K562 (cell line): ENCODE measurements at regions not wholly inside any gene's neighbourhood (a gene's known extent, or its start where the extent isn't known, plus 50 kb on each side); places are given as distances from the start of the nearest gene placed in this dataset.

Experiments
- ATAC-seq: fragments of 200-7000 bp; cut with Tn5 transposase; 3 replicates; pipeline ENCODE4 v1.9.1; 2020; ENCODE audit warnings: moderate library complexity
- BruUV-seq: library from RNA; stranded (reverse); fragments of 400-500 nt; replicated peaks from 2 replicates; lab custom pipeline; 2021; lab: Mats Ljungman, UMichigan
- CTCF ChIA-PET: fragments of 300-600 bp; formaldehyde crosslinking; extraction: SDS; loops from one replicate; lab custom pipeline; 2021; ENCODE audit warnings: low intra/inter-chr PET ratio; lab: Yijun Ruan, JAX
- POLR2A ChIA-PET: fragments of 300-600, 350-650 bp; sonication (Branson Sonifier 250); formaldehyde crosslinking; extraction: SDS; loops from one replicate; lab custom pipeline; 2021; ENCODE audit warnings: antibody characterized with exemption, inconsistent platforms; lab: Yijun Ruan, JAX
- DNase-seq, 4 experiments: peaks; one replicate each; pipeline versions ENCODE4 v3.0.0 to v3.0.0-alpha.2; 2011 to 2018; ENCODE audit warnings: low spot score in 3 of 4, mixed read lengths in 3 of 4; ENCODE audit errors: extremely low read depth in 1 of 4
- FAIRE-seq: peaks from 2 replicates; lab custom pipeline; 2011; peaks lifted over from hg19 to GRCh38; lab: Jason Lieb, UNC
- H2AFZ ChIP-seq: 2 replicates; pipeline ENCODE4 v1.6.0; 2011; ENCODE audit warnings: low read depth, low read length, control low read depth, inconsistent platforms
- H3K27ac ChIP-seq: fragments of 200-600 bp; 3 replicates; pipeline ENCODE4 v1.8.0; 2011; ENCODE audit warnings: low read depth, mild to moderate bottlenecking, control low read depth, inconsistent platforms, low read length, moderate library complexity, mixed read lengths; ENCODE audit errors: extremely low read depth
- H3K27me3 ChIP-seq, 2 experiments: fragments of 300-600 bp in 1 of 2; 2 replicates in 1 of 2; 3 replicates in 1 of 2; pipeline versions ENCODE4 v1.6.0 to v1.8.0; 2011; ENCODE audit warnings: inconsistent platforms in 2 of 2, low read length in 2 of 2, mild to moderate bottlenecking in 1 of 2, mixed read lengths in 1 of 2, moderate library complexity in 1 of 2; ENCODE audit not compliant: control insufficient read depth in 2 of 2, insufficient read depth in 2 of 2
- H3K36me3 ChIP-seq: fragments of 300-600 bp; 3 replicates; pipeline ENCODE4 v1.8.0; 2011; ENCODE audit warnings: mild to moderate bottlenecking, low read length, inconsistent platforms; ENCODE audit not compliant: control insufficient read depth, insufficient read depth
- H3K4me1 ChIP-seq, 2 experiments: fragments of 200-600 bp in 1 of 2; replicated peaks in 1 of 2; 2 replicates in 1 of 2; 3 replicates in 1 of 2; pipeline versions ENCODE4 v1.5.1 to v1.8.0; 2011; ENCODE audit warnings: inconsistent platforms in 2 of 2, low read length in 2 of 2, mild to moderate bottlenecking in 1 of 2, mixed read lengths in 1 of 2, moderate library complexity in 1 of 2; ENCODE audit not compliant: control insufficient read depth in 2 of 2, insufficient read depth in 2 of 2
- H3K4me2 ChIP-seq: 2 replicates; pipeline ENCODE4 v1.6.1; 2011; ENCODE audit warnings: low read length, control low read depth, inconsistent platforms, mixed read lengths; ENCODE audit not compliant: insufficient read depth
- H3K4me3 ChIP-seq: fragments of 200-600 bp; sonication (generic), shearing (Covaris generic); 2 replicates; pipeline ENCODE4 v1.5.1; 2016; ENCODE audit warnings: control low read depth, inconsistent platforms
- H3K79me2 ChIP-seq: fragments of 200-600 bp; 3 replicates; pipeline ENCODE4 v1.8.0; 2011; ENCODE audit warnings: low read length, inconsistent platforms; ENCODE audit not compliant: control insufficient read depth, insufficient read depth
- H3K9ac ChIP-seq, 2 experiments: 2 replicates each; pipeline versions ENCODE4 v1.6.0 to v1.6.1; 2011; ENCODE audit warnings: low read depth in 2 of 2, low read length in 2 of 2, control low read depth in 1 of 2, inconsistent platforms in 1 of 2, mild to moderate bottlenecking in 1 of 2, mixed read lengths in 1 of 2; ENCODE audit not compliant: insufficient read depth in 1 of 2
- H3K9me1 ChIP-seq: one replicate; pipeline ENCODE4 v1.6.0; 2011; ENCODE audit warnings: inconsistent platforms, mild to moderate bottlenecking, low read length, moderate library complexity; ENCODE audit not compliant: control insufficient read depth, insufficient read depth
- H3K9me3 ChIP-seq: replicated peaks from 2 replicates; pipeline ENCODE4 v1.5.1; 2011; ENCODE audit warnings: low read depth, low read length, inconsistent platforms; ENCODE audit not compliant: control insufficient read depth, insufficient read depth
- H4K20me1 ChIP-seq: replicated peaks from 2 replicates; pipeline ENCODE4 v1.6.1; 2011; ENCODE audit warnings: low read length, inconsistent platforms, mixed read lengths; ENCODE audit not compliant: control insufficient read depth, insufficient read depth
- BDP1 ChIP-seq: IDR thresholded peaks from 3 replicates; pipeline ENCODE4 v1.6.1; 2011; ENCODE audit not compliant: insufficient read length, insufficient read depth
- BMI1 ChIP-seq: fragments of 150-350 bp; IDR thresholded peaks from 2 replicates; pipeline ENCODE4 v1.6.1; 2014; ENCODE audit warnings: low read length
- C11orf30 ChIP-seq: fragments of 450-650 bp; IDR thresholded peaks from 2 replicates; pipeline ENCODE4 v1.6.1; 2016; ENCODE audit warnings: low read depth, mild to moderate bottlenecking
- IFI16 ChIP-seq: fragments of 250-450 bp; sonication (Bioruptor Pico); IDR thresholded peaks from 2 replicates; pipeline ENCODE4 v2.1.2; 2022; ENCODE audit warnings: mild to moderate bottlenecking, inconsistent platforms
- MAFK ChIP-seq: IDR thresholded peaks from 2 replicates; pipeline ENCODE4 v1.6.1; 2011; ENCODE audit warnings: low read length, improper control_type of control experiment
- MXD1 ChIP-seq: fragments of 250-450 bp; sonication (Bioruptor Pico); IDR thresholded peaks from 2 replicates; pipeline ENCODE4 v1.8.0; 2021; ENCODE audit warnings: borderline replicate concordance, mild to moderate bottlenecking, moderate library complexity; ENCODE audit not compliant: poor library complexity, severe bottlenecking
- ZNF140 ChIP-seq: fragments of 250-450 bp; sonication (Bioruptor Pico); IDR thresholded peaks from 2 replicates; pipeline ENCODE4 v1.8.0; 2021; ENCODE audit warnings: moderate library complexity, mild to moderate bottlenecking, inconsistent platforms
- ZNF316 ChIP-seq: fragments of 450-650 bp; IDR thresholded peaks from 2 replicates; pipeline ENCODE4 v1.6.1; 2016
- ZSCAN29 ChIP-seq: fragments of 450-650 bp; IDR thresholded peaks from 2 replicates; pipeline ENCODE4 v1.6.1; 2017
- WGBS: fragments of 100-300 bp; shearing (Covaris generic); methylation state at CpG from one replicate; pipeline ENCODE4 v1.1.6; 2016; ENCODE audit warnings: low coverage, mixed read lengths; ENCODE audit not compliant: insufficient coverage; ENCODE audit errors: missing lambda C conversion rate; 5-methylcytosine and 5-hydroxymethylcytosine counted together
- in situ Hi-C: fragments of 300-500 bp; cut with MboI; formaldehyde crosslinking; loops from 4 replicates; pipeline ENCODE4 v1.15.0; 2018; ENCODE audit warnings: inconsistent platforms, mixed read lengths
- intact Hi-C: fragments of 100-400 bp; cut with micrococcal nuclease; formaldehyde crosslinking; loops from 2 replicates; pipeline ENCODE4 v1.14.2; 2022
- TF ChIP-seq, protein P1 (sequence below): fragments of 450-650 bp; IDR thresholded peaks from 2 replicates; pipeline ENCODE4 v1.6.1; 2018; ENCODE audit not compliant: partially characterized antibody

DNA sequence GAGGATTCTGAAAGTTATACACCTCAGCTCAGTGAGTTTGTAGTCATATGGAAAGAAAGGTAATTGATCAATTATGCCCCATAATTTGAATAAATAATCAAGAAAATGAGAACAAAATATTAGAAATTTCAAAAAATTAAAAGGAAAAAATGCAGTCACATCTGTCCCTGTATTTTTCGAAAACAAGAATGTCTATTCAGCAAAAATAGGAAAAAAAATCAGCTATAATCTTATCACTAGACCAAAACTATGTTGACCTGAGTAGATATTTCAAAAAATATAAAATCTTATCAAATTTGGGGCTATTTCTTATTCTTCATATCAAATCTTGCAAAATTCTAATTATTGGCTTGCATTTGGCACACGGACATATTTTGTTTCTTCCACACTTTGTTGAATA, 501.2 kb upstream of the CNTN3 start:
- H3K4me3 ChIP-seq = no peak overlapping the region
- H3K4me1 ChIP-seq = no peaks in the 10 kb centered on the region
- H2AFZ ChIP-seq = no peak overlapping the region
- DNase-seq (no peak), FAIRE-seq (no peak), ATAC-seq (no peak)
- no peaks in the 10 kb centered on the region for H3K36me3 ChIP-seq
- TF ChIP-seq BMI1 = no peak
- TF ChIP-seq C11orf30 = peak; percentile 23; the same call in 1 of the 2 replicates
- peak; percentile 67 for TF ChIP-seq ZNF316
- peak; percentile 27; the same call in 1 of the 2 replicates for TF ChIP-seq MAFK
- TF ChIP-seq ZNF140 (CRISPR knock-in tag) = no peak
- H3K27me3 ChIP-seq = no peaks in the 10 kb centered on the region
- intact Hi-C loops = no loop called here
- no peaks in the 10 kb centered on the region for H3K9me1 ChIP-seq
- POLR2A ChIA-PET = no interaction called here
- WGBS = 0% methylated on average over 2 of the region's 2 CpGs
- no peaks in the 10 kb centered on the region for H3K9me3 ChIP-seq
- H3K4me2 ChIP-seq = no peak overlapping the region
- no peaks in the 10 kb centered on the region for H4K20me1 ChIP-seq
- in situ Hi-C loops = no loop called here
- H3K27ac ChIP-seq = no peak overlapping the region
- CTCF ChIA-PET = no interaction called here
- no peaks in the 10 kb centered on the region for H3K79me2 ChIP-seq
- H3K9ac ChIP-seq = no peak overlapping the region
- BruUV-seq = no TSS peak

DNA sequence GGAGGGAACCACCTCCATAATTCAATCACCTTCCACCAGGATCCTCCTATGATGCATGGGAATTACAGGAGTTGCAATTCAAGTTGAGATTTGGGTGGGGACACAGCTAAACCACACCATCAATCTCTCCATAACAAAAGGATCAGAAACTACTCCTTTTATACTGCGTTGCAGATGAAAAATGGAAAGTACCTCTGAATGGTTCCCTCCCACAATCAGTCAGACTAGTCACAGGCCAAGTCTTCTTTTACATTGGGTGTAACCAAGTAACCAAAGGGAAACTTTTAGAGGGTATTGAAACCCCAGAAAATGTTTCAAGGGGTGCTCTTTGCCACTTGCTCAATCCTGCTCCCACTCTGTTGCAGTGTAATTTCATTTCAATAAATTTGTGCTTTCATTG, 504.3 kb upstream of the CNTN3 start:
- Histone ChIP-seq H3K9ac (no peak overlapping the region), H3K27ac (no peak overlapping the region), H4K20me1 (no peaks in the 10 kb centered on the region), H3K36me3 (no peaks in the 10 kb centered on the region), H3K4me1 (no peaks in the 10 kb centered on the region), H3K27me3 (no peaks in the 10 kb centered on the region), H3K9me3 (no peaks in the 10 kb centered on the region), H3K79me2 (no peaks in the 10 kb centered on the region), H3K9me1 (no peaks in the 10 kb centered on the region), H3K4me2 (no peak overlapping the region), H3K4me3 (no peak overlapping the region)
- intact Hi-C loops = no loop called here
- FAIRE-seq (no peak), ATAC-seq (no peak)
- POLR2A ChIA-PET = no interaction called here
- 0% methylated on average over 1 of the region's 1 CpG for WGBS
- in situ Hi-C loops = no loop called here
- CTCF ChIA-PET = no interaction called here
- no TSS peak for BruUV-seq
- TF ChIP-seq ZSCAN29 (no peak), MXD1 (CRISPR knock-in tag) (no peak), BDP1 (no peak), IFI16 (CRISPR knock-in tag) (no peak)
- TF ChIP-seq, protein P1, sequence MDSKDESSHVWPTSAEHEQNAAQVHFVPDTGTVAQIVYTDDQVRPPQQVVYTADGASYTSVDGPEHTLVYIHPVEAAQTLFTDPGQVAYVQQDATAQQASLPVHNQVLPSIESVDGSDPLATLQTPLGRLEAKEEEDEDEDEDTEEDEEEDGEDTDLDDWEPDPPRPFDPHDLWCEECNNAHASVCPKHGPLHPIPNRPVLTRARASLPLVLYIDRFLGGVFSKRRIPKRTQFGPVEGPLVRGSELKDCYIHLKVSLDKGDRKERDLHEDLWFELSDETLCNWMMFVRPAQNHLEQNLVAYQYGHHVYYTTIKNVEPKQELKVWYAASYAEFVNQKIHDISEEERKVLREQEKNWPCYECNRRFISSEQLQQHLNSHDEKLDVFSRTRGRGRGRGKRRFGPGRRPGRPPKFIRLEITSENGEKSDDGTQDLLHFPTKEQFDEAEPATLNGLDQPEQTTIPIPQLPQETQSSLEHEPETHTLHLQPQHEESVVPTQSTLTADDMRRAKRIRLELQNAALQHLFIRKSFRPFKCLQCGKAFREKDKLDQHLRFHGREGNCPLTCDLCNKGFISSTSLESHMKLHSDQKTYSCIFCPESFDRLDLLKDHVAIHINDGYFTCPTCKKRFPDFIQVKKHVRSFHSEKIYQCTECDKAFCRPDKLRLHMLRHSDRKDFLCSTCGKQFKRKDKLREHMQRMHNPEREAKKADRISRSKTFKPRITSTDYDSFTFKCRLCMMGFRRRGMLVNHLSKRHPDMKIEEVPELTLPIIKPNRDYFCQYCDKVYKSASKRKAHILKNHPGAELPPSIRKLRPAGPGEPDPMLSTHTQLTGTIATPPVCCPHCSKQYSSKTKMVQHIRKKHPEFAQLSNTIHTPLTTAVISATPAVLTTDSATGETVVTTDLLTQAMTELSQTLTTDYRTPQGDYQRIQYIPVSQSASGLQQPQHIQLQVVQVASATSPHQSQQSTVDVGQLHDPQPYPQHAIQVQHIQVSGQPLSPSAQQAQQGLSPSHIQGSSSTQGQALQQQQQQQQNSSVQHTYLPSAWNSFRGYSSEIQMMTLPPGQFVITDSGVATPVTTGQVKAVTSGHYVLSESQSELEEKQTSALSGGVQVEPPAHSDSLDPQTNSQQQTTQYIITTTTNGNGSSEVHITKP = no peak
- TF ChIP-seq, all 486 proteins: peak for 0
- H2AFZ ChIP-seq = no peak overlapping the region
- no peak for DNase-seq
